ENCODE measurements at regions not wholly inside any gene's neighbourhood (a gene's known extent, or its start where the extent isn't known, plus 50 kb on each side); places are given as distances from the start of the nearest gene placed in this dataset.
A peak's percentile ranks its signal among the peaks of the same experiment; 100 is the strongest.
"Not testable (repeated sequence)": the region's sequence is repeated elsewhere in the genome, so short reads cannot be mapped to it uniquely, and the experiment has no call there.

DNA sequence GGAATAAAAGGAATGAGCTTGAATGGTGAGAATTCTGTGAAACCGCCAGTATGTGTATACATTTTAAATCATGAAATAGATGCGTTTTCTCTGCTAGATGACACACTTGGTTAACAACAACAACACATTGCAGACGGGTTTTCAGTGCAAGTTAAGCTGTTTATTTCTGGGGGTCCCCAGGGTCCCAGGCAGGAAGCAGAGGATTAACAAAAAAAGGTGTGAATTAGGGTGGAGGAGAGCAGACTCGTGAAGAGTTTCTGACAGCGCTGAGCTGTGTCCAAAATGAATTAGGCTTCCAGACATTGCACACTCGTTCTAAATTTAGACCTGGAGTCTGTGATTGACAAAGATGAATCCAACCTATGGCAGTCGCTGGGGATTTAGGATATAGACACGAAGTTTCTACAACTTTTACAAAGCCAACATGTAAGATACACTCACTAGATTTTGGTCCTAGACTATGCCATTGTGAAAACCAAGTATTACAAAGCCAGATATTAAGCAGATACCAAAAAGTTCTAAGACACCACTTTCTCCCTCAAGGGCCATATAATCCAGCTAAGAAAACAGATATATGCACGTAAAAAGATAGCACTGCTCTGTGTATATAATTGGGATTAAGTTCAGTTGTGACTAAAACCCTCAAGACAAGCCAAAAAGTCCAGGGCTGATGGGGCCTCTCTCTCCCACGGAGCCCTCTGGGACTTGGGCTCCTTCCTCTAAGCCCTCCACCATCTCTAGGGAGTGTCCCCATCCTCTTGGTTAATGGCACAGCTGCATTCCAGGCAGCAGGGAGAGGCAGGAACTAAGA, 120.2 kb downstream of the ACAA2 start:
- DNase-seq = no peak

DNA sequence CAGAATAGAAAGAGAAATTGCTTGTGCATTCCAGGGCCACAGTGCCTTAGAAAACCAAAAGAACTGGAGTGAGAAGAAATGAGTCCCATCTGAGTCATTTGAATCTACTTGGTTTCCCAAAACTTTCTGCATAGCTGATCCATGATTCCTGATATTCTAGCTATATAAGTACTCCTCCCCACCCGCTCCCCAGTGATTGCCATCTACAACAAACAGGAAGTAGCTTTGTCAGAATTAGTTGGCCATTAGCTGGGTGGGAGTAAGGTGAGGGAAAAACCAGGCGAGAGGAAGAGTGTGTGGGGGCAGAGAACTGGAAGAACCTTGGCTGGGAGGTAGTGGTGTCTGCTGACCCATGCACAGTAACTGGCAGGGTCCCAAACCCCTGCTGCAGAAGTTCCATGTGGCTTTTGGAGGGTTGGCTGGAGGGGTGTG, 122.1 kb downstream of the ACAA2 start:
- DNase-seq = no peak

DNA sequence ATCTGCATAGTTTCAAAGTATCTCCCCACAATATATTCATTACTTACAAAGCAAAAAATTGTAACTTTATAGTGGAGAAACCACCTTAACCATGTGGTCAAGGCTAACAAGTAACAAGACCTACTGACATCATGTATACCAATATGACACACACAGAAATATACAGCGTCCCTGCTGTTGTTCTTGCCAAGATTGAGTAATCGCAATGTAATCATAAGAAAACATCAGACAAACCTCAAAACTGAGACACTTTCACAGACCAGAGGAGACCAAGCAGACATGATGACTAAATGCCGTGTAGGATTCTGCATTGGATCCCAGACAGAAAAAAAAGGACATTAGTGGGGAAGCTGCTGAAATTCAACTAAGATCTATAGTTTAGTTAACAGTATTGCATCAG, 123.0 kb downstream of the ACAA2 start:
- no peak for DNase-seq

DNA sequence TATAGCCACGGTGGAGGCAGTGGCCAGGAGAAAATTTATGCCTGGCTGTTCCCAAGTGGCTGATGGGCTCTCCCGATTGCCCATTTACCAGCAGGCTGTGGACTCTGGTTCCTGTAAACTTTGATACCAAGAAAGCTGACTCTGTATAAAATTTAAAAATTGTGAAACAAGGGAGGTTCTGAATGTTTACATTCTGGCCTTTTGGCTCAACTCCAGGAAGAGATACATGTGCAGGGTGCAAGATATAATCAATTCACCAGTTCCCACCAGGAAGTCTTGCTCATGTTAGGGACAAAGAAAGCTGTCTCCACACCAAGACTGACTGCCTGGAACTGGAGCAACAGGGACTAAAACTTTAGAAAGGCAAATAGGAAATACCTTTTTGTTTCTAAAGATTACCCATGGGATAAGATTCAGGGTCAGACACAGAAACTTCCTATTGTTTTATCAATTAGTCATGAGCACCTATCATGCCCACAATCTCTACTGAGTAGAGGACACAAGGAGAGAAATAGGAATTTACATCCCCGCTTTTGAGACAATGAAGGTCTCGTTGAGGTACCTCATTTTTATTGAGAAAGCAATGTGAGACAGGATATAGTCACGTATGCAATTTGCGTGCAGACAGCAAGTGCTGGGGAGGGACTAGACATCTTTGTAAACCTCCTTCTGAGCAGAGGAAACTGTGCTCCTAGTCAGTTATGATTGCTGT, 123.5 kb downstream of the LIPG start:
- DNase-seq = no peak

DNA sequence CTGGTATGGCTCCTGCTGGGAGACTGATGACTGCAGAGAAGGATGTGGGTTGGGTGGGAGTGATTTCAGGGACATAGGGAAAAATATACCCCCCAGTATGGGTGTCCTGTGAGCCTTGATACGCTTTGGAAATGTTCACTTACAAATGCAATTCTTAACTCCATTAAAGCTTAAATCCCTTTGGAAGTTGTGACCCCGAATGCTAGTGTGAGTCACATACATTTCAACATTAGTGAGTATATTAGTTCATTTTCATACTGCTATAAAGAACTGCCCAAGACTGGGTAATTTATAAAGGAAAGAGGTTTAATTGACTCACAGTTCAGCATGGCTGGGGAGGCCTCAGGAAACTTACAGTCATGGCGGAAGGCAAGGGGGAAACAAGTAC, 120.9 kb downstream of the LIPG start:
- not testable (repeated sequence) for DNase-seq

DNA sequence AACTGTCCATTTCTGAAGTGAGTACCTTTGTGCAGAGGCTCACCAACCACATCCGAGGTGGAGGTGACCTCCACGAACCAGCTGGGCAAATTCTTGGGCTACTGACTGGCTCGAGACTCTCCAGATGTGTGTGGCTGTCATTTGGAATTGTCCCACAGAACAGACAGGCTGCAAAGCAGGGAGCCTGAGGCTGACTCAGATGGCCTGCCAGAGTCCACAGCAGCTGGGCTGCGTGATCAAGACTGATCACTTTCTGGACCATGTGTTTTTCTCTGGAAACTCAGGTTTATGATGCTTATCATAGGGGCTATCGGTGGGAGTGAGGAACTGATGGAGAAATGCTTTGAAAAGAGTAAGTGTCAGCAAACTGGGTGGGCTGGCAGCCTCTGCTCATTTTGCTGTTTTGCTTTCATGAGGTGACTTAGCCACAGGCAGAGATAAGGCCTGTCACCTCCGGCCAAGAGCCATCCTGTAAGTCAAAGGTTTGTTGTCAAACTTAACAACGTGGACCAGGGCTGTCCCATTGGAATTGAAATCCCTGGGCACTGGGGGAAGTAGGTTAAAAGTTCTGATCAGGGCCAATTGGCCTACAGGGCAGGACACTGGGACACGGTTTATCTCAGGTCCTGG, 120.4 kb downstream of the LIPG start:
- DNase-seq = no peak

DNA sequence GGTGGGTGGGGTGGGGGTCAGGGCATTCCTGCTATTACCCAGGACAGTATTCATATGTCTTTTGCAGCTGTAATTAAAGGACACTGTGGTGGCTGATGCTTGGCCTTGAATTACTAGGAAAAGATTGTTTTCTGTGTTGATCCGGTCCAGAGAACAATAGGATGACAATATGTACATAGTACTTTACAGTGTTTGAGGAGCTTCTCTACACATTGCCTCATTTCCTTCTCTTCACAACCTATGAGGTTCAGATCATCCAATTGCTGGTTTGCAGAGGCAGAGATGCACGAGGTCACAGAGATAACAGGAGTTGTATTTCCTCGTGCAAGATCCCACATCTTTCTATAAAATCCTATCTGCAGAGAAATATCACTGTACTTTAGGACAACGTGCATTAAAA, 119.5 kb downstream of the LIPG start:
- no peak for DNase-seq

DNA sequence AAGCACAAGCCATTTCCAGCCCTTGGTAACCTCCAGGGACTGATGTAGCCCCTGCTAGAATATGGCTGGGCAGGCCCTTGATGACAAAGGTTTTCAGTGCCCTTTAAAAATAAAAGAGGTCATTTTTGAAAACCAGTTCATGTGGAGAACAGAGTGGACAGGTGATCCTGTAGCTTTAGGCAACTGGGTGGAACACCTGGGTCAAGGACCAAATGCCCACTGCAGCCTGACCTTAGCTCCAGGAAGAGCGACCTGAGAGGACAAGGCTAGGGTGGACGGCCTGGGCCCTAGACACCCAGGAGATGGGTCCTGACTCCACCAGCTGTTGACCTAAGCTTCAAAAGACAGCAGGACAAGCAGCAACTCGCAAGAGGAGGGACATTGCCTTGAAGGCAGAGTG, 116.6 kb downstream of the LIPG start:
- DNase-seq = no peak

DNA sequence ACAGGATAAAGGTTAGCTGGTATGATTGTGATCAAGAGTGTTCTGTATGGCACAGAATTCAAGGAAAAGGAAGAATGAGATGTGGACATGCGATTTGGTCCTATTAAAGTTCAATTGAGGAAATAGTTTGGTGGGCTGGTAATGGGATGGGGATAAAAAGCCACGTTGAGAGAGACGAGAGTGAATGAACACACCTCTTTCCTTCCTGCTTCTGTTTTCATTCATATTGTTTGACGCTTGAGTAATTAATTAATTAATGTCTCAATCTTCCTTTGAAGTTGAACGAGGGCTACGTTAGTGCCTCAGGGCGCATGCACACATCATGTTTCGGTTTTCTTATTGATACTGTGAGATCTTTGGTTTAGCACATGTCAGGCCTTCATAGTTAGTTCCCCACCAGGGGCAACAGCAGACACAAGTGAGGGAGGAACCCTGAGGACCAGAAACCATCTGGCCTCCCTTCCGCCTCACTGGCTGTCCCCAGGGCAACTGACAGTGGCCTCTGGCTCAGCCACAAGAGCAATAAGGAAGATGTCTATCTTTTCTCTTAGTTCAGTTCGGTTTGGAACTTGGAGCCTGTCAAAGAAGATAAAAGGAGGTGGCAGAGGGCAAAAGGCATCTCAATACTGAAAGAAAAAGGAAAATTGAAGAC, 116.0 kb downstream of the LIPG start:
- DNase-seq = peak; percentile 0

DNA sequence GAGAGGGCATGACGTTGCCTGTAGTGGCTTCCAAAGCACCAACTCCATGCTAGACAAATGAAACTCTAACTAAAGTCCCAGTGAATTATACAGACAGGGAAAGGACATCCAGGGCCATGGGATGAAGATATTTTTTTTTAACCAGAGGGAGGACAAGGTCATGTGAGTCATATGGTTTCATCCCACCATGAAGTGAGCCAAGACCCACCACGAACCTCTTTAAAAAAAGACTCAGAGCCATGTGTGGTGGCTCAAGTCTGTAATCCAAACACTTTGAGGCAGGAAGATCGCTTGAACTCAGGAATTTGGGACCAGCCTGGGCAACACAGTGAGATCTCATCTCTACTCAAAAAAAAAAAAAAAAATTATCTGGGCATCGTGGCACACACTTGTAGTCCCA, 115.2 kb downstream of the LIPG start:
- DNase-seq = no peak

DNA sequence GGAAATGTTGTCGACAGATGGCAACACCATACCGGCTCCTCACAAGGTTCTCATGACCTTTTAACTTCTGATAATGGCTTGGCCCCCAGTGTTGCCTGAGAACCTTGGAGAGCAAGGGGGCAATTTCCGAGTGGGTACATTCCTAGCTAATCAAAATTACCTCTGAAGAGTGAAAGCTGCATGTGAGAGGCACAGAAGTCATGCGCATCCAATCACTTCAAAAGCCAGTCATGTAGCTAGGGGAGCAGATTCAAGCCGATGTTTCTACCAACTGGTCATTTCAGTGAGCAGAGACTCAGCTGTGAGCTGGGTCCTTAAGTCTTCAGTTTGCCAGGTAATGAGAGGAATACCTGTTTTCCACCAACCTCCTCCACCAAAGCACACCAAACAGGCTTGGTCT, 111.4 kb downstream of the LIPG start:
- DNase-seq = no peak

DNA sequence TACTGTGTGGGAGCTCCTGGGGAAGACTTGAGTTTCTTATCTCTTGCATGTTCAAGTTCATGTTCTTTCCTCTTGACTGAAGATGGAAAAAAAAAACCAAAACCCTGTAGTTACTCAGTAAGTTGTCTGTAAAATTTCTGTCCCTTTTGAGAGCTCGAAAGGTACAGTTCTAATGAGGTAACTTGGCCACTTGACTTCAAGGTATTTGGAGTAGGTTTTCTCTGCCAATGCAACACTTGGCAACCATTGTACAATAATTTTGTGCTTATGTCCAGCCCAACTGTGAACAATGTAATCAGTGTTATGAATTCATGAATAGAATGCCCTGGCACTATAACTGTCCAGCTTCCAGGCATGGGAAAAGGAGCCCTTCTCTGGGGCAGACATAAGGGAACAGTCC, 111.0 kb downstream of the LIPG start:
- no peak for DNase-seq

DNA sequence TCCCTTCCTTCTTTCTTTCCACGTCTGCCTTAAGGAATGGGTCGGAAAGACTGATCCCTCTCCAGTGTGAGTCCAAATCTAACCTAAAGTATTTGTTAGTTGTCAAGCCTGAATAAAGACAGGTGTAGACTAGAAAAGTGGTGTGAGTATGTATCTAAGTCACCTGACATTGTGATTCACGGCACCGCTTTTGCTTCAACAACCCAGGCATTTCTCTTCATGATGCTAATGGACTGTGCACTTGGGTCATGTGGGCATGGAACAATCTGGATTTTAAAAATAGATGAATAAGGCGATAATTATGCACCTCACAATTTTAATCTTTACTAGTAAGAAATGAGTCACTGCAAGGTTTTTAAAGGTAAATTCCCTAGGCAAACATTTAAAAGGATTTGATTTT, 107.5 kb downstream of the LIPG start:
- DNase-seq = no peak

DNA sequence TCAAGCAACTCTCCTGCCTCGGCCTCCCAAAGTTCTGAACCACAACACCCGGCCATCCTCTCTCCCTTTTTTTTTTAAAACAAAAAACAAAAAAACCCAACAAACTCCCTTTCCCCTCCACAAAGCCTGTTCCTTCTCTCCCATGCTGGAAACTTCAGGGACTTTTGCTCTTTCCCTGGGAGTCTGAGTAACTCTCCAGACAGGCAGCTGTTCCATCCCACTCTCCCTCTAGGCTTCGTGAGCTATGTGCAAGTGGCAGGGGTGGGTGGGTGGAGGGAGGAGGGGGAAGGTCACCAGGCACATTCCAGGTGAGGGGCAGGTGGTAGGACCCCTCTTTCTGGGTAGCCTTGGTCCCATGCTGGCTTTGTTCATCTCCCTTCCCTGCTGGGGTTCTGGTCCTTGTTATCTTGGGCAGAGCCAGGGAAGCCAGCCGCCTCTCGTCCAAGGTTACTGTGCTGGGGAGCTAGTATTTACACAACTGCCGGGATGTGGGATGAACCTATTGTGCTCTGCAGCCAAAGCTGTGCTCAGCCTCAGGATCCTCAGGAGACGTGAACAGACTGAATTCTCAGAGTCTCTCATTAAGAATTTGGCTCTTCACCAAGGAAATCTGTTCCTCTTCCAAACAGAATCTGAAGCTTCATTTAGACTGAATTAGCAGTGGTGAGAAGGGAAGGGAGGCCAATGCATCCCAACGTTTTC, 106.9 kb downstream of the LIPG start:
- DNase-seq = no peak

DNA sequence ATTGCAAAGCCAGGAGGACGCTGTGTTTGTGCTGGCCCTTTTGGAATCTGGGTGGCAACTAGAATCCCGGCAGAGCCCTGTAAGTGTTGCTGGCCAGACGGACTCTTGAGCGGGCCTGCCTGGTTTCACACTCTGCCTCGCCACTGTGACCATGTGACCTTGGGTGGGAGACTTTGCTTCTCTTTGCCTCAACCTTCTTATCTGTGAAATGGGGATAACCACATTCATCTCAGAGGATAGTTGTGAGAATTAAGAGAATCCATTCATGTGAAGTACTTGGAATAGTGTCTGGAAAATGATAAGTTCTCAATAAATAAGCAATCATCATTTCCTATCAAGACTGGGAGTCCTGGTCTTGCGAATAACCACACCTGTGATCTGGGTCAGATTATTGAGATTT, 105.6 kb downstream of the LIPG start:
- DNase-seq = no peak

DNA sequence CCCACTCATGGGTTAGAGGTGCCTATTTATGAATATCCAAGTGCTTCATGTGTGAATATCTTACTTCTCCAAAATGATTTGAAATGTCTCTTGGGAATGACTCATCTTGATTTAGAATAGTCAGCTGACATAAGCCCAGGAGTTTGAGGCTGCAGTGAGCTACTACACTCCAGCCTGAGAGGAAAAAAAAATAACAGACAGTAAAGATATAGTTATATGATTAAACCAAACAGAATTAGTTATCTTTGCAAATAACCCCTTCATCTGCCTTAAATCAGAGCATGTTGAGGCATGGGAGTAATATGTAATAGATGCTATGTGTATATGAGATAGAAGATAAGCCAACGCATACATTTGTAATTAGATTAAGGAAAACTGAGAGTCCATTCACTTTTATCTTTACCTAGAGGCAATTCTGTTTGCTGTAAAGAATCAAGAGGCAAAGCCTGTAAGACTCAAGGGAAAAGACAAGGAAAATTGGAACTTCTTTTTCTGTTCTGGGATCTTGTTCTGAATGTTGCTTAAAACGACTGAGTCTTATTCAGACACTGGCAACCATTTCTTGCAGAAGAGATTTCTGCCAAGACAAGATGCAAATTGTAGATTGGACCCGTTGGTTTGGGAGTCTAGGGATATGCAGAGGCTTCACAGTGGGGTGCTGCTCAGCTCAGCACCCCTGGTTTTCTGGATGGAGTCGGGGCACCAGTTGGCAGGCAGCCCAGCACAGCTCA, 104.4 kb downstream of the LIPG start:
- DNase-seq = no peak

DNA sequence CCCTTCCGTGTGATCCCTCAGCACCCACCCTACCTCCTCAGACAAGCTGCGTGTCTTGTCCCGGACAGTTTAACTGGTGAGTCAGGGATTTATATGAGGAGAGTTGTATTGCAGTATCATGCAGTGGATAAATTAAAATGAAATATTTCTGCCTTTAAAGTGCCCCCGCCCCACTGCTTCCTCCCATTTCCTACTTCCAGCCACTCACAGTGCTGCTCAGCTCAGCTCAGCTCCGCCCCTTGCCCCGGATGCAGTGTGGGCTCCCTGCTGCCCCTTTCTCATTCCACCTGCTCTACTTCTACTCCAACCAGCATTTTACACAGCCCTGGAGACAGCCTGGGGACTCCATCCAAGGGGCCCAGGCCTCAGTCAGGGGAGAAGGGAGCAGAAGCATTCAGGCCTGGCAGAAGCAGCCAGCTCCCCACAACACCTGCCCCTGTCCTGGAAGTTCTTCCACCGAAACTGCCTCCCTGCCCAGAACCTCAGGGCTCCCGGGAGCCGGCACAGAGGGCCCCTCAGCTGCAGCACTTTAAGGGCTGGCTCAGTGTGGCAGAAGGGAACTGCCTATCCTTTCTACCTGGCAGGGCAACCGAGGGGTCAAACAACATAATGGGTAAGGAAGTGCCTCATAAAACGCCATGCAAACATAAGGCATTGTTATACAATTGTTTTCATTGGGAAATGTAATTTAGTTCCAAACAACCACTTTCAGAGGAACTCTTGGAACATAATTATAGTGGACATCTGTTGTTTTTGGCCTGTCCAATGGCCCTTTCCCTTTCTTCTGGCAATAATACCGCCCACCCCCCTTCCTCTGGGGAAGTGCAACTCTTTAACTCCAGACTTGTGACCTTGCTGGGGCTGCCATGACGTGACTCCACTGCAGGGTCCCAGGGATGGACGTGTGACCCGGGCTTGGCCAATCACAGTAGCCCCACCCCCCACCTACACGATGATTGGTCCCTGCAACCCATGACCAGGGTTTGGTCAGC, 102.3 kb downstream of the LIPG start:
- DNase-seq = no peak

DNA sequence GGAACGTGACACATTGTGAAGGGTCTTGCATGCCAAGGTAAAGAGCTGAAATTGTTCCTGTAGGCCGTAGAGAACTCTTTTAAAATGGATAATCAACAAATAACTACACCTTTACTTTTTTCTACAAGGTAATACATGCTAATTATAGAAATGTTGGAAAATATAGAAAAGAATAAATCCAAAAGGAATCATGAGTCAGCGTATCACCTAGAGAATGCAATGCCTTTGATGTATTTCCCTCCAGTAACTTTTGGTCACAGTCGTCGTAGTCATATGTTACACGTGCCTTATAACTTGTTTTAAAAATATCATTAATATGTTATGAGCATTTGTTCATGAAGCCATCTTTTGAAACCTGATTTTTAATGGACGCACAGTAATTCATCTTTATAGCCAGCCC, 100.6 kb downstream of the LIPG start:
- no peak for DNase-seq

DNA sequence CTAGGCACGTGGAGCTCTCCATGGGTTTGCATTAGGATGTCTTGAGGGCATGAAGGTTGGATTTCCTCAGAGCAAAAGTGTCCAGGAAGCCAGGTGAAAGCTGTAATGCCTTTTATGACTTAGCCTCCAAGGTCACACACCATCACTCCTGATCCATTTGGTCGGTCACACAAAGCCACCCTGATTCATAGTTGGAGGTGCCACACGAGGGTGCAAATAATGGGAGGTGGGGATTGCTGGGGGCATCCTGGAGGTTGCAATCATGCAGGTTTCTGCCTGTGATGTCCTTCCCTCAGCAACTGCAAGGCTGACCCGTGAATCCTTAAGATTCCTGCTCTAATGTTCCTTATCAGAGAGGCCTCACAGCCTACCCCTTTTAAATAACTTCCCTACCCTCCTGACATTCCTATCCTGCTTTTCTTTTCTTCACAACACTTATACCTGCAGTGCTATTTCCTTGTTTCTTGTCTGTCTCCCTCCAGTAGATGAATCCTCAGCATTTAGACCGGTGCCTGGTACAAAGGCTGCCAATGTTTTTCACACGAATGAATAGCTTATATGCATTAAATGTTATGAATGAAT, 97.1 kb downstream of the LIPG start:
- no peak for DNase-seq

DNA sequence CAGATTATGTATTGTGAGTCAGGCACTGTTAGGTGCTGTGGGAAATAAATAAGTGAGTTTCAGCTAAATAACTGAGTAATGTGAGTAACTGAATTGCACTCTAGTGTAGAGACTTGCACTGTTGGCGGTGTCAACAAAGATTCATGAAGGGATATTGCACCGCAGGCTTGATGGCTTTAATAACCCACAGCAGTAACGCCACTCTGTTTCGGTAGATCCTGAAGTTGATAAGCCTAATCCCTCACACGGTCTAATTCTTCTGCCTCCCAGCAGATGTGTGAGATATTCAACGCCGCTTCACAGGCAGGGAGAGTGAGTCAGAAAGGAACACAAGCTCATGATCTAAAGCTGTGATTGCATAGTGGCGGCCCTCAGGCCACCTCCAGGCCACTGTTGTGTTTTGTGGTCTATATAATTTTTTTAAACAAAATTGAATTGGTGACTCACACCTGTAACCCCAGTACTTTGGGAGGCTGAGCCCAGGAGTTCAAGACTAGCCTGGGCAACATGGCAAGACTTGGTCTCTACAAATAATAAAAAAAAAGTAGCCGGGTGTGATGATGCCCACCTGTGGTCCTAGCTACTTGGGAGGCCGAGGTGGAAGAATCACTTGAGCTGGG, 94.3 kb downstream of the LIPG start:
- peak; percentile 1 for DNase-seq
